Stomach (tissue), 4 donors: ENCODE measurements at regions not wholly inside any gene's neighbourhood (a gene's known extent, or its start where the extent isn't known, plus 50 kb on each side); places are given as distances from the start of the nearest gene placed in this dataset.

ENCODE experiments used
- POLR2A ChIP-seq, 4 donors: fragments of 450-650 bp; IDR thresholded peaks; one replicate each; pipeline ENCODE4 v1.6.1; 2016; ENCODE audit warnings: antibody characterized with exemption in 4 of 4, control low read depth in 2 of 4, mild to moderate bottlenecking in 1 of 4, moderate library complexity in 1 of 4
- POLR2AphosphoS5 ChIP-seq, 3 donors: sonication (generic); formaldehyde crosslinking; IDR thresholded peaks; one replicate each; pipeline ENCODE4 v1.6.1; 2016; ENCODE audit warnings: antibody characterized with exemption in 3 of 3

- TF ChIP-seq POLR2AphosphoS5 (IDR thresholded peaks at IDR 0.05): no peak
- TF ChIP-seq POLR2A (IDR thresholded peaks at IDR 0.05): no peak
Measured at GRCh38 chr2:16167451-16167861, 227.1 kb downstream of the MYCN start.
